ENCODE measurements at regions not wholly inside any gene's neighbourhood (a gene's known extent, or its start where the extent isn't known, plus 50 kb on each side); places are given as distances from the start of the nearest gene placed in this dataset.

DNA sequence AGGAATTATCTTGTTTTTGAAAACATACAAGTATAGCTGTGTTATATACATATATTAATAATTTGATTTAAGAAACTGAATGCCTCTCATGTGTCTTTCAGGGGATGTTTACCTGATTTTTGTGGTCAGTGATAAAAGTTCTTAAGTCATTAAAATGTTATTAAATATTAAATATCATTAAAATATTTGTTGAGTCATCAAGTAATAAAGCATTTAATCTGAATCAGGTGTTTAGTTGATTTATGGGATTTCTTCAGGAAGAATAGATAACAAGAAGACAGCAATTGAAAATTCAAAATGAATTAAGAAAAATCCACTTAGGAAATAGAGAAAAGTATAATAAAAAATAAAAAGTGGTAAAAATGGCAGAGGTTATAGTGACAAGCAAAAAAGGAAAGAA, 361.9 kb upstream of the EYS start:
- H3K36me3 ChIP-seq: no peaks in the 10 kb centered on the region
- ATAC-seq (ENCODE audit: insufficient number of reproducible peaks, low FRiP score, low read depth): no peak
- no peak for DNase-seq (ENCODE audit: low spot score)

DNA sequence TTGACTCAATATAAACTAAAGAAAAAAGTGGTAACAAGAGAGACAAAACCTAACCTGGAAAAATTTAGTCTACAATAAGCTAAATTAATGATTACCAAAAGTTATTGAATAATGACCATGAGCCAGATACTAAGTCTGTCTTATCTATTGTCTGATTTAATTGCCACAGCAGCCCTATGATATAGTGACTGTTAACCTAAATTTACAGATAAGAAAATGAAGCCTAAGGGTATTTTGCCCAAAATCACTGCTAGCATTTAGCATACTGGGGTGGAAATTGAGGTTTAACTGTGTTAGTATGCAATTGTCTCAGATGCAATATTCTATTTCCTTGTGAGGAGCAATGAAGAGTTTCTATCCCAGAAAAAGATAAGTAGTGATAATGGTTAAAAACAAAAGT, 361.0 kb upstream of the EYS start:
- Histone ChIP-seq H3K27ac (no peak overlapping the region), H3K27me3 (replicated peaks; ENCODE audit: insufficient read depth) (no peaks in the 10 kb centered on the region), H3K4me1 (ENCODE audit: control insufficient read depth in 1 of 2, low read depth in 2 of 2) (no peaks in the 10 kb centered on the region), H3K36me3 (no peaks in the 10 kb centered on the region), H3K9me3 (no peaks in the 10 kb centered on the region), H3K4me3 (no peak overlapping the region)
- DNase-seq (ENCODE audit: low spot score): no peak
- TF ChIP-seq, protein P1, sequence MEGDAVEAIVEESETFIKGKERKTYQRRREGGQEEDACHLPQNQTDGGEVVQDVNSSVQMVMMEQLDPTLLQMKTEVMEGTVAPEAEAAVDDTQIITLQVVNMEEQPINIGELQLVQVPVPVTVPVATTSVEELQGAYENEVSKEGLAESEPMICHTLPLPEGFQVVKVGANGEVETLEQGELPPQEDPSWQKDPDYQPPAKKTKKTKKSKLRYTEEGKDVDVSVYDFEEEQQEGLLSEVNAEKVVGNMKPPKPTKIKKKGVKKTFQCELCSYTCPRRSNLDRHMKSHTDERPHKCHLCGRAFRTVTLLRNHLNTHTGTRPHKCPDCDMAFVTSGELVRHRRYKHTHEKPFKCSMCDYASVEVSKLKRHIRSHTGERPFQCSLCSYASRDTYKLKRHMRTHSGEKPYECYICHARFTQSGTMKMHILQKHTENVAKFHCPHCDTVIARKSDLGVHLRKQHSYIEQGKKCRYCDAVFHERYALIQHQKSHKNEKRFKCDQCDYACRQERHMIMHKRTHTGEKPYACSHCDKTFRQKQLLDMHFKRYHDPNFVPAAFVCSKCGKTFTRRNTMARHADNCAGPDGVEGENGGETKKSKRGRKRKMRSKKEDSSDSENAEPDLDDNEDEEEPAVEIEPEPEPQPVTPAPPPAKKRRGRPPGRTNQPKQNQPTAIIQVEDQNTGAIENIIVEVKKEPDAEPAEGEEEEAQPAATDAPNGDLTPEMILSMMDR (IDR thresholded peaks at IDR 0.05): no peak
- ATAC-seq (ENCODE audit: insufficient number of reproducible peaks, low FRiP score, low read depth): no peak

More for the DNA sequence above, 361.9 kb upstream of the EYS start:
- no peaks in the 10 kb centered on the region for H3K27me3 ChIP-seq (replicated peaks; ENCODE audit: insufficient read depth)
- H3K9me3 ChIP-seq: no peaks in the 10 kb centered on the region
- H3K4me1 ChIP-seq (ENCODE audit: control insufficient read depth in 1 of 2, low read depth in 2 of 2): no peaks in the 10 kb centered on the region
- no peak overlapping the region for H3K27ac ChIP-seq
- TF ChIP-seq, protein P1 (IDR thresholded peaks at IDR 0.05): no peak
- no peak overlapping the region for H3K4me3 ChIP-seq

DNA sequence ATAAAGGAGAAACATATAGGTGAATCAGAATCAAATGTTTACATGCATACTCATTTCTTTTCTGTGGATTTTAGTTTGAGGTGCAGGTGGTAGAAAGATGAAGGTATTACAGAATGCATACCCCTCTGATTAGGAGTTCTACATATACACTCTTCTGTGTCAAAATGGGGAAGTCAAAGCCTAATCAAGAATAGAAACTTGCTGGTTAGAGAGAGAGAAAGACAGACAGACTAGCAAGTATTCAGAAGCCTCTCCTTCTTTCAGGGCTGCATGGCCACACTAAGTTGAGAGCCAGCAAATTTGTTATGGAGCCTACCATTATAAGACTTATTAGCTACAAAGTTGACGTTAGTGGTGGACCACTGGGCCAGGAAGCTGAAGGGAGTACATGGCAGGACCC, 358.3 kb upstream of the EYS start:
- H3K4me3 ChIP-seq: no peak overlapping the region
- no peaks in the 10 kb centered on the region for H3K36me3 ChIP-seq
- no peaks in the 10 kb centered on the region for H3K9me3 ChIP-seq
- H3K4me1 ChIP-seq (ENCODE audit: control insufficient read depth in 1 of 2, low read depth in 2 of 2): no peaks in the 10 kb centered on the region
- ATAC-seq (ENCODE audit: insufficient number of reproducible peaks, low FRiP score, low read depth) (no peak), DNase-seq (ENCODE audit: low spot score) (no peak)
- H3K27me3 ChIP-seq (replicated peaks; ENCODE audit: insufficient read depth): no peaks in the 10 kb centered on the region
- TF ChIP-seq, protein P1 (IDR thresholded peaks at IDR 0.05): no peak
- H3K27ac ChIP-seq: no peak overlapping the region

DNA sequence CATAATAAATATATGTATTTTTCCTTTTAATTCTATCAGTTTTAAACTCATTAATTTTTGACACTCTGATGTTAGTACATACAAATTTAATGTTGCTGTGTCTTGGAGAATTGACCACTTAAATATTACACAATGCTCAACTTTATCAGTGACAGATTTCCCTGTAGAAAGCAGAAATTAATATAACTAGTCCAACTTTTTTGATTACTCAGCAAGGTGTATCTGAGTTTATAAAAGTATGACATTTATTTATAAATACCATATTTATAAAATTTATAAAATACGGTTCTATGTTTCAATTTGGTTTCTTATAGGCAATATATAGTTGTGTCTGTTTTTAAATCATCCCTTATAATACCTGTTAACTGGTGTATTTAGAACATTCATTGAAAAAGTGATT, 350.0 kb upstream of the EYS start:
- H3K9me3 ChIP-seq: no peaks in the 10 kb centered on the region
- no peak for DNase-seq (ENCODE audit: low spot score)
- H3K4me3 ChIP-seq: no peak overlapping the region
- no peaks in the 10 kb centered on the region for H3K4me1 ChIP-seq (ENCODE audit: control insufficient read depth in 1 of 2, low read depth in 2 of 2)
- no peak for ATAC-seq (ENCODE audit: insufficient number of reproducible peaks, low FRiP score, low read depth)
- H3K36me3 ChIP-seq: no peaks in the 10 kb centered on the region
- no peak overlapping the region for H3K27ac ChIP-seq
- H3K27me3 ChIP-seq (replicated peaks; ENCODE audit: insufficient read depth): no peaks in the 10 kb centered on the region
- TF ChIP-seq, protein P1 (IDR thresholded peaks at IDR 0.05): no peak

DNA sequence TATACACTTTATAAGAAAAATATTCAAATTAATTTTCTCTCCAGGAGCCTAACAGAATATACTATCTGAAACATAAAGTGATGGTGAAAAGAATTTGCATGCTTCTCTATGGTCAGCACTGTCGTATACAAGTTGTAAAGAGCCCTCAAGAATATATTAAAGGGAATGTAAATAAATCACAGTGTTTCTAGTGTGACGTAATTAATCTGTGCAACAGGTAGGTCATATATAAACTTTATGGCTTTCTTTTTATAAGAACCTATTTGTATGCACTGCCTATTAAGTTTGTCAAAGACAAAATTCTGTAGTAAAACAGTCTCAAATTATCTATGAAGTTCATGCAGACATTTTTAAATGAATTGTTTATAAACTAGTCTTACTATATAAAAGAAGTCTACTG, 347.9 kb upstream of the EYS start:
- H3K4me3 ChIP-seq: no peak overlapping the region
- H3K4me1 ChIP-seq (ENCODE audit: control insufficient read depth in 1 of 2, low read depth in 2 of 2): no peaks in the 10 kb centered on the region
- no peak for ATAC-seq (ENCODE audit: insufficient number of reproducible peaks, low FRiP score, low read depth)
- no peaks in the 10 kb centered on the region for H3K27me3 ChIP-seq (replicated peaks; ENCODE audit: insufficient read depth)
- H3K36me3 ChIP-seq: no peaks in the 10 kb centered on the region
- DNase-seq (ENCODE audit: low spot score): no peak
- TF ChIP-seq, protein P1 (IDR thresholded peaks at IDR 0.05): no peak
- no peaks in the 10 kb centered on the region for H3K9me3 ChIP-seq
- H3K27ac ChIP-seq: no peak overlapping the region

Measured in thoracic aorta (tissue), 2 donors.